Fibroblast of the aortic adventitia (primary cell): ENCODE measurements at regions not wholly inside any gene's neighbourhood (a gene's known extent, or its start where the extent isn't known, plus 50 kb on each side); places are given as distances from the start of the nearest gene placed in this dataset.
A peak's percentile ranks its signal among the peaks of the same experiment; 100 is the strongest.

Source experiments
- DNase-seq: peaks from one replicate; pipeline ENCODE4 v3.0.0-alpha.2; 2010; ENCODE audit warnings: low read depth
- H3K4me3 ChIP-seq: 2 replicates; pipeline ENCODE4 v1.5.1; 2011; ENCODE audit warnings: low read depth, mild to moderate bottlenecking, control low read depth, low read length, moderate library complexity
- CTCF ChIP-seq: IDR thresholded peaks from 2 replicates; pipeline ENCODE4 v1.5.1; 2011; ENCODE audit warnings: mild to moderate bottlenecking, low read length, control low read depth, inconsistent platforms; ENCODE audit not compliant: insufficient read depth

- no peak overlapping the region for H3K4me3 ChIP-seq
- no peak for DNase-seq
Measured at GRCh38 chr10:43870968-43871439, 222.3 kb upstream of the ZNF32 start.

GRCh38 chr10:43869669-43870322 lies 221.1 kb upstream of the ZNF32 start:
- no peak overlapping the region for H3K4me3 ChIP-seq
- no peak for DNase-seq
- TF ChIP-seq CTCF, result no peak

More at GRCh38 chr10:43870968-43871439, 222.3 kb upstream of the ZNF32 start:
- no peak for TF ChIP-seq CTCF

GRCh38 chr10:43868952-43869351 lies 220.3 kb upstream of the ZNF32 start:
- DNase-seq, result no peak
- no peak for TF ChIP-seq CTCF
- H3K4me3 ChIP-seq, result no peak overlapping the region

GRCh38 chr10:43867667-43868565 lies 219.2 kb upstream of the ZNF32 start:
- no peak for TF ChIP-seq CTCF
- H3K4me3 ChIP-seq, result no peak overlapping the region
- peak; percentile 75 for DNase-seq

GRCh38 chr10:43867113-43867512 lies 218.4 kb upstream of the ZNF32 start:
- H3K4me3 ChIP-seq, result no peak overlapping the region
- no peak for DNase-seq
- no peak for TF ChIP-seq CTCF

- H3K4me3 ChIP-seq, result no peak overlapping the region
- DNase-seq, result no peak
- TF ChIP-seq CTCF, result no peak
Measured at GRCh38 chr10:43866712-43867111, 218.0 kb upstream of the ZNF32 start.
